GM23338 (cell line): ENCODE measurements at regions not wholly inside any gene's neighbourhood (a gene's known extent, or its start where the extent isn't known, plus 50 kb on each side); places are given as distances from the start of the nearest gene placed in this dataset.

Experiments used
- ATAC-seq: fragments of 200-7000 bp; cut with Tn5 transposase; 3 replicates; pipeline ENCODE4 v1.9.1; 2020
- DNase-seq: peaks from one replicate; pipeline ENCODE4 v3.0.0-alpha.2; 2015; ENCODE audit warnings: low spot score
- H2AFZ ChIP-seq: fragments of 200-600 bp; sonication (generic); 2 replicates; pipeline ENCODE4 v1.8.0; 2016; ENCODE audit warnings: antibody characterized with exemption, mild to moderate bottlenecking, moderate library complexity
- H3F3A ChIP-seq: fragments of 200-600 bp; sonication (generic); replicated peaks from 2 replicates; pipeline ENCODE4 v1.8.0; 2017; ENCODE audit warnings: antibody characterized with exemption, mixed run types, low read depth
- H3K27ac ChIP-seq: fragments of 200-600 bp; sonication (generic); 2 replicates; pipeline ENCODE4 v1.6.1; 2016; ENCODE audit warnings: low read depth
- H3K27me3 ChIP-seq: fragments of 200-600 bp; sonication (generic); 2 replicates; pipeline ENCODE4 v1.8.0; 2016; ENCODE audit warnings: mild to moderate bottlenecking, mixed run types, moderate library complexity; ENCODE audit not compliant: insufficient read depth
- H3K36me3 ChIP-seq: fragments of 200-600 bp; sonication (generic); 2 replicates; pipeline ENCODE4 v1.8.0; 2016; ENCODE audit warnings: mild to moderate bottlenecking; ENCODE audit not compliant: insufficient read depth
- H3K4me1 ChIP-seq: fragments of 200-600 bp; sonication (generic); 2 replicates; pipeline ENCODE4 v1.8.0; 2016; ENCODE audit warnings: mild to moderate bottlenecking, moderate library complexity; ENCODE audit not compliant: insufficient read depth
- H3K4me2 ChIP-seq: fragments of 200-600 bp; sonication (generic); 2 replicates; pipeline ENCODE4 v1.7.1; 2017; ENCODE audit warnings: mixed run types
- H3K4me3 ChIP-seq: fragments of 200-600 bp; sonication (generic); 2 replicates; pipeline ENCODE4 v1.6.1; 2016; ENCODE audit warnings: mixed run types
- H3K79me2 ChIP-seq: fragments of 200-600 bp; sonication (generic); replicated peaks from 2 replicates; pipeline ENCODE4 v1.8.0; 2017; ENCODE audit warnings: mild to moderate bottlenecking; ENCODE audit not compliant: insufficient read depth
- H3K9me2 ChIP-seq: fragments of 200-600 bp; sonication (generic); 2 replicates; pipeline ENCODE4 v1.8.0; 2017; ENCODE audit not compliant: insufficient read depth
- H4K20me1 ChIP-seq: fragments of 200-600 bp; sonication (generic); replicated peaks from 2 replicates; pipeline ENCODE4 v1.8.0; 2017; ENCODE audit warnings: mild to moderate bottlenecking; ENCODE audit not compliant: insufficient read depth
- H3K27ac Mint-ChIP-seq: 2 replicates; pipeline ENCODE4 v1.8.0; 2020; ENCODE audit warnings: inconsistent platforms, mild to moderate bottlenecking, moderate library complexity, mixed read lengths
- H3K27me3 Mint-ChIP-seq: 3 replicates; pipeline ENCODE4 v1.8.0; 2022; ENCODE audit warnings: low read depth, mild to moderate bottlenecking, moderate library complexity, mixed read lengths, inconsistent platforms; ENCODE audit not compliant: insufficient read depth, poor library complexity
- H3K36me3 Mint-ChIP-seq: 3 replicates; pipeline ENCODE4 v1.8.0; 2021; ENCODE audit warnings: low read depth, mild to moderate bottlenecking, inconsistent platforms, moderate library complexity, mixed read lengths
- H3K4me1 Mint-ChIP-seq: 3 replicates; pipeline ENCODE4 v1.8.0; 2020; ENCODE audit warnings: mild to moderate bottlenecking, inconsistent platforms, mixed read lengths
- H3K4me3 Mint-ChIP-seq: 3 replicates; pipeline ENCODE4 v1.8.0; 2021; ENCODE audit warnings: moderate library complexity, mild to moderate bottlenecking, inconsistent platforms, mixed read lengths
- H3K9me3 Mint-ChIP-seq: 3 replicates; pipeline ENCODE4 v1.8.0; 2020; ENCODE audit warnings: moderate library complexity, mild to moderate bottlenecking, inconsistent platforms, mixed read lengths
- CREB1 ChIP-seq: fragments of 250-450 bp; sonication (Bioruptor Pico); IDR thresholded peaks from 2 replicates; pipeline ENCODE4 v1.5.0; 2020; ENCODE audit warnings: low read depth, mild to moderate bottlenecking, moderate library complexity
- EZH2 ChIP-seq: fragments of 200-600 bp; sonication (generic); IDR thresholded peaks from one replicate; pipeline ENCODE4 v1.8.0; 2017; ENCODE audit warnings: antibody characterized with exemption, mild to moderate bottlenecking, low read depth; ENCODE audit not compliant: unreplicated experiment
- EZH2phosphoT487 ChIP-seq: fragments of 200-600 bp; sonication (generic); IDR thresholded peaks from one replicate; pipeline ENCODE4 v1.8.1; 2018; ENCODE audit warnings: antibody characterized with exemption; ENCODE audit not compliant: unreplicated experiment
- JUNB ChIP-seq: IDR thresholded peaks from one replicate; pipeline ENCODE4 v1.6.1; 2016; ENCODE audit warnings: antibody characterized with exemption; ENCODE audit not compliant: unreplicated experiment
- NANOG ChIP-seq: IDR thresholded peaks from 2 replicates; pipeline ENCODE4 v1.6.1; 2016; ENCODE audit warnings: antibody characterized with exemption, borderline replicate concordance
- POLR2AphosphoS5 ChIP-seq: IDR thresholded peaks from 2 replicates; pipeline ENCODE4 v1.6.1; 2016; ENCODE audit warnings: antibody characterized with exemption, low read depth
- STAT1 ChIP-seq: IDR thresholded peaks from one replicate; pipeline ENCODE4 v1.6.1; 2016; ENCODE audit warnings: antibody characterized with exemption; ENCODE audit not compliant: unreplicated experiment
- ZNF114 ChIP-seq: fragments of 250-450 bp; sonication (Bioruptor Pico); IDR thresholded peaks from 2 replicates; pipeline ENCODE4 v1.5.0; 2020; ENCODE audit warnings: mild to moderate bottlenecking, moderate library complexity
- ZNF331 ChIP-seq: fragments of 250-450 bp; sonication (Bioruptor Pico); IDR thresholded peaks from 2 replicates; pipeline ENCODE4 v1.5.0; 2020; ENCODE audit warnings: low read depth, mild to moderate bottlenecking, moderate library complexity
- TF ChIP-seq, protein P1 (sequence below): fragments of 250-450 bp; sonication (Bioruptor Pico); IDR thresholded peaks from 2 replicates; pipeline ENCODE4 v1.5.0; 2020; ENCODE audit warnings: mild to moderate bottlenecking, moderate library complexity
- TF ChIP-seq, protein P2 (sequence below): IDR thresholded peaks from 2 replicates; pipeline ENCODE4 v1.6.1; 2016; ENCODE audit warnings: antibody characterized with exemption
- TF ChIP-seq, protein P3 (sequence below): IDR thresholded peaks from one replicate; pipeline ENCODE4 v1.6.1; 2018; ENCODE audit warnings: antibody characterized with exemption; ENCODE audit not compliant: unreplicated experiment
- TF ChIP-seq, protein P4 (sequence below), 2 experiments: fragments of 200-600 bp in 1 of 2; sonication (generic) in 1 of 2; conservative IDR thresholded peaks; 2 replicates each; pipeline versions ENCODE4 v1.5.1 to v1.6.1; 2016 to 2017; ENCODE audit warnings: antibody characterized with exemption in 2 of 2, low read depth in 2 of 2, mild to moderate bottlenecking in 2 of 2, moderate library complexity in 1 of 2

DNA sequence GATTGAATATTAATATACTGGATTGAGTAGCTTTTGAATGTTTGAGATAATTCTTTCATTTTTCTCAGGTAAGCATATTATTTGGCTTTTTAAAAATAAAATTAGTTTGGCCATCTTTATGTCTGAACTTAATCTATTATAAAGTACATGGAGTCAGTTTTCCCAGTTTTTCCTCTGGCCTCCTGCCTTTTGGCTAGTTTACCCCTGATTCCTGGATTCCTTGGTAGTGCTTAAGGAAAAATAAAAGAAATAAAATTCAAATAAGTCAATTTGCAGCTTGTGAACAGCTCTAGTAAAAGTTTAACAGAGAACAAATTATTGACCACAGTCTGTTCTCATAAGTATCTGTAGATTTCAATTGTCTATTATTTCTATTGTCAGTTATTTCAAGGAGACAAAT, 89.4 kb downstream of the COL6A6 start:
- Histone ChIP-seq H3K27me3 (no peaks in the 10 kb centered on the region), H4K20me1 (no peaks in the 10 kb centered on the region), H3F3A (no peaks in the 10 kb centered on the region), H2AFZ (no peak overlapping the region), H3K79me2 (no peaks in the 10 kb centered on the region), H3K4me3 (no peak overlapping the region), H3K36me3 (no peaks in the 10 kb centered on the region), H3K27ac (no peak overlapping the region), H3K9me2 (0 out of 2 replicates have a peak, but pooled peaks cover 3% of the 10 kb centered on the region), H3K4me2 (no peak overlapping the region), H3K4me1 (no peaks in the 10 kb centered on the region)
- ATAC-seq (no peak), DNase-seq (no peak)
- TF ChIP-seq, protein P1, sequence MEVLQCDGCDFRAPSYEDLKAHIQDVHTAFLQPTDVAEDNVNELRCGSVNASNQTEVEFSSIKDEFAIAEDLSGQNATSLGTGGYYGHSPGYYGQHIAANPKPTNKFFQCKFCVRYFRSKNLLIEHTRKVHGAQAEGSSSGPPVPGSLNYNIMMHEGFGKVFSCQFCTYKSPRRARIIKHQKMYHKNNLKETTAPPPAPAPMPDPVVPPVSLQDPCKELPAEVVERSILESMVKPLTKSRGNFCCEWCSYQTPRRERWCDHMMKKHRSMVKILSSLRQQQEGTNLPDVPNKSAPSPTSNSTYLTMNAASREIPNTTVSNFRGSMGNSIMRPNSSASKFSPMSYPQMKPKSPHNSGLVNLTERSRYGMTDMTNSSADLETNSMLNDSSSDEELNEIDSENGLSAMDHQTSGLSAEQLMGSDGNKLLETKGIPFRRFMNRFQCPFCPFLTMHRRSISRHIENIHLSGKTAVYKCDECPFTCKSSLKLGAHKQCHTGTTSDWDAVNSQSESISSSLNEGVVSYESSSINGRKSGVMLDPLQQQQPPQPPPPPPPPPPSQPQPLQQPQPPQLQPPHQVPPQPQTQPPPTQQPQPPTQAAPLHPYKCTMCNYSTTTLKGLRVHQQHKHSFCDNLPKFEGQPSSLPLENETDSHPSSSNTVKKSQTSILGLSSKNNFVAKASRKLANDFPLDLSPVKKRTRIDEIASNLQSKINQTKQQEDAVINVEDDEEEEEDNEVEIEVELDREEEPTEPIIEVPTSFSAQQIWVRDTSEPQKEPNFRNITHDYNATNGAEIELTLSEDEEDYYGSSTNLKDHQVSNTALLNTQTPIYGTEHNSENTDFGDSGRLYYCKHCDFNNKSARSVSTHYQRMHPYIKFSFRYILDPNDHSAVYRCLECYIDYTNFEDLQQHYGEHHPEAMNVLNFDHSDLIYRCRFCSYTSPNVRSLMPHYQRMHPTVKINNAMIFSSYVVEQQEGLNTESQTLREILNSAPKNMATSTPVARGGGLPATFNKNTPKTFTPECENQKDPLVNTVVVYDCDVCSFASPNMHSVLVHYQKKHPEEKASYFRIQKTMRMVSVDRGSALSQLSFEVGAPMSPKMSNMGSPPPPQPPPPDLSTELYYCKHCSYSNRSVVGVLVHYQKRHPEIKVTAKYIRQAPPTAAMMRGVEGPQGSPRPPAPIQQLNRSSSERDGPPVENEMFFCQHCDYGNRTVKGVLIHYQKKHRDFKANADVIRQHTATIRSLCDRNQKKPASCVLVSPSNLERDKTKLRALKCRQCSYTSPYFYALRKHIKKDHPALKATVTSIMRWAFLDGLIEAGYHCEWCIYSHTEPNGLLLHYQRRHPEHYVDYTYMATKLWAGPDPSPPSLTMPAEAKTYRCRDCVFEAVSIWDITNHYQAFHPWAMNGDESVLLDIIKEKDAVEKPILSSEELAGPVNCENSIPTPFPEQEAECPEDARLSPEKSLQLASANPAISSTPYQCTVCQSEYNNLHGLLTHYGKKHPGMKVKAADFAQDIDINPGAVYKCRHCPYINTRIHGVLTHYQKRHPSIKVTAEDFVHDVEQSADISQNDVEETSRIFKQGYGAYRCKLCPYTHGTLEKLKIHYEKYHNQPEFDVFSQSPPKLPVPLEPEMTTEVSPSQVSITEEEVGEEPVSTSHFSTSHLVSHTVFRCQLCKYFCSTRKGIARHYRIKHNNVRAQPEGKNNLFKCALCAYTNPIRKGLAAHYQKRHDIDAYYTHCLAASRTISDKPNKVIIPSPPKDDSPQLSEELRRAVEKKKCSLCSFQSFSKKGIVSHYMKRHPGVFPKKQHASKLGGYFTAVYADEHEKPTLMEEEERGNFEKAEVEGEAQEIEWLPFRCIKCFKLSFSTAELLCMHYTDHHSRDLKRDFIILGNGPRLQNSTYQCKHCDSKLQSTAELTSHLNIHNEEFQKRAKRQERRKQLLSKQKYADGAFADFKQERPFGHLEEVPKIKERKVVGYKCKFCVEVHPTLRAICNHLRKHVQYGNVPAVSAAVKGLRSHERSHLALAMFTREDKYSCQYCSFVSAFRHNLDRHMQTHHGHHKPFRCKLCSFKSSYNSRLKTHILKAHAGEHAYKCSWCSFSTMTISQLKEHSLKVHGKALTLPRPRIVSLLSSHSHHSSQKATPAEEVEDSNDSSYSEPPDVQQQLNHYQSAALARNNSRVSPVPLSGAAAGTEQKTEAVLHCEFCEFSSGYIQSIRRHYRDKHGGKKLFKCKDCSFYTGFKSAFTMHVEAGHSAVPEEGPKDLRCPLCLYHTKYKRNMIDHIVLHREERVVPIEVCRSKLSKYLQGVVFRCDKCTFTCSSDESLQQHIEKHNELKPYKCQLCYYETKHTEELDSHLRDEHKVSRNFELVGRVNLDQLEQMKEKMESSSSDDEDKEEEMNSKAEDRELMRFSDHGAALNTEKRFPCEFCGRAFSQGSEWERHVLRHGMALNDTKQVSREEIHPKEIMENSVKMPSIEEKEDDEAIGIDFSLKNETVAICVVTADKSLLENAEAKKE (CRISPR knock-in tag), result no peak
- TF ChIP-seq, protein P2, sequence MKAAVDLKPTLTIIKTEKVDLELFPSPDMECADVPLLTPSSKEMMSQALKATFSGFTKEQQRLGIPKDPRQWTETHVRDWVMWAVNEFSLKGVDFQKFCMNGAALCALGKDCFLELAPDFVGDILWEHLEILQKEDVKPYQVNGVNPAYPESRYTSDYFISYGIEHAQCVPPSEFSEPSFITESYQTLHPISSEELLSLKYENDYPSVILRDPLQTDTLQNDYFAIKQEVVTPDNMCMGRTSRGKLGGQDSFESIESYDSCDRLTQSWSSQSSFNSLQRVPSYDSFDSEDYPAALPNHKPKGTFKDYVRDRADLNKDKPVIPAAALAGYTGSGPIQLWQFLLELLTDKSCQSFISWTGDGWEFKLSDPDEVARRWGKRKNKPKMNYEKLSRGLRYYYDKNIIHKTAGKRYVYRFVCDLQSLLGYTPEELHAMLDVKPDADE, result no peak
- TF ChIP-seq EZH2phosphoT487 (no peak), ZNF331 (CRISPR knock-in tag) (no peak), JUNB (no peak), NANOG (no peak), STAT1 (no peak), EZH2 (no peak), ZNF114 (CRISPR knock-in tag) (no peak), CREB1 (CRISPR knock-in tag) (no peak), POLR2AphosphoS5 (no peak)
- TF ChIP-seq, protein P3, sequence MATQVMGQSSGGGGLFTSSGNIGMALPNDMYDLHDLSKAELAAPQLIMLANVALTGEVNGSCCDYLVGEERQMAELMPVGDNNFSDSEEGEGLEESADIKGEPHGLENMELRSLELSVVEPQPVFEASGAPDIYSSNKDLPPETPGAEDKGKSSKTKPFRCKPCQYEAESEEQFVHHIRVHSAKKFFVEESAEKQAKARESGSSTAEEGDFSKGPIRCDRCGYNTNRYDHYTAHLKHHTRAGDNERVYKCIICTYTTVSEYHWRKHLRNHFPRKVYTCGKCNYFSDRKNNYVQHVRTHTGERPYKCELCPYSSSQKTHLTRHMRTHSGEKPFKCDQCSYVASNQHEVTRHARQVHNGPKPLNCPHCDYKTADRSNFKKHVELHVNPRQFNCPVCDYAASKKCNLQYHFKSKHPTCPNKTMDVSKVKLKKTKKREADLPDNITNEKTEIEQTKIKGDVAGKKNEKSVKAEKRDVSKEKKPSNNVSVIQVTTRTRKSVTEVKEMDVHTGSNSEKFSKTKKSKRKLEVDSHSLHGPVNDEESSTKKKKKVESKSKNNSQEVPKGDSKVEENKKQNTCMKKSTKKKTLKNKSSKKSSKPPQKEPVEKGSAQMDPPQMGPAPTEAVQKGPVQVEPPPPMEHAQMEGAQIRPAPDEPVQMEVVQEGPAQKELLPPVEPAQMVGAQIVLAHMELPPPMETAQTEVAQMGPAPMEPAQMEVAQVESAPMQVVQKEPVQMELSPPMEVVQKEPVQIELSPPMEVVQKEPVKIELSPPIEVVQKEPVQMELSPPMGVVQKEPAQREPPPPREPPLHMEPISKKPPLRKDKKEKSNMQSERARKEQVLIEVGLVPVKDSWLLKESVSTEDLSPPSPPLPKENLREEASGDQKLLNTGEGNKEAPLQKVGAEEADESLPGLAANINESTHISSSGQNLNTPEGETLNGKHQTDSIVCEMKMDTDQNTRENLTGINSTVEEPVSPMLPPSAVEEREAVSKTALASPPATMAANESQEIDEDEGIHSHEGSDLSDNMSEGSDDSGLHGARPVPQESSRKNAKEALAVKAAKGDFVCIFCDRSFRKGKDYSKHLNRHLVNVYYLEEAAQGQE, result no peak
- TF ChIP-seq, protein P4, sequence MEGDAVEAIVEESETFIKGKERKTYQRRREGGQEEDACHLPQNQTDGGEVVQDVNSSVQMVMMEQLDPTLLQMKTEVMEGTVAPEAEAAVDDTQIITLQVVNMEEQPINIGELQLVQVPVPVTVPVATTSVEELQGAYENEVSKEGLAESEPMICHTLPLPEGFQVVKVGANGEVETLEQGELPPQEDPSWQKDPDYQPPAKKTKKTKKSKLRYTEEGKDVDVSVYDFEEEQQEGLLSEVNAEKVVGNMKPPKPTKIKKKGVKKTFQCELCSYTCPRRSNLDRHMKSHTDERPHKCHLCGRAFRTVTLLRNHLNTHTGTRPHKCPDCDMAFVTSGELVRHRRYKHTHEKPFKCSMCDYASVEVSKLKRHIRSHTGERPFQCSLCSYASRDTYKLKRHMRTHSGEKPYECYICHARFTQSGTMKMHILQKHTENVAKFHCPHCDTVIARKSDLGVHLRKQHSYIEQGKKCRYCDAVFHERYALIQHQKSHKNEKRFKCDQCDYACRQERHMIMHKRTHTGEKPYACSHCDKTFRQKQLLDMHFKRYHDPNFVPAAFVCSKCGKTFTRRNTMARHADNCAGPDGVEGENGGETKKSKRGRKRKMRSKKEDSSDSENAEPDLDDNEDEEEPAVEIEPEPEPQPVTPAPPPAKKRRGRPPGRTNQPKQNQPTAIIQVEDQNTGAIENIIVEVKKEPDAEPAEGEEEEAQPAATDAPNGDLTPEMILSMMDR (conservative IDR thresholded peaks at IDR 0.05; ENCODE audit: low read depth in 2 of 2), result no peak
- Mint-ChIP-seq H3K27me3 (no peaks in the 10 kb centered on the region), H3K4me1 (no peaks in the 10 kb centered on the region), H3K9me3 (peaks cover 10% of the 10 kb centered on the region; the same call in 2 of the 3 replicates), H3K27ac (no peak overlapping the region), H3K4me3 (no peak overlapping the region), H3K36me3 (peaks cover 2% of the 10 kb centered on the region; the same call in 1 of the 3 replicates)
